ENCODE measurements at regions not wholly inside any gene's neighbourhood (a gene's known extent, or its start where the extent isn't known, plus 50 kb on each side); places are given as distances from the start of the nearest gene placed in this dataset.

- H3K4me1 ChIP-seq (ENCODE audit: control insufficient read depth in 4 of 4, insufficient read depth in 4 of 4, low read length in 3 of 4): no peaks in the 10 kb centered on the region
- TF ChIP-seq ZBTB33 (IDR thresholded peaks at IDR 0.05) (no peak), EGR1 (IDR thresholded peaks at IDR 0.05; ENCODE audit: low read depth in 2 of 2) (no peak), SP1 (IDR thresholded peaks at IDR 0.05) (no peak), FOXA2 (IDR thresholded peaks at IDR 0.05) (no peak), HNF4A (conservative IDR thresholded peaks at IDR 0.05) (no peak), GABPA (IDR thresholded peaks at IDR 0.05 in 1 of 2, conservative IDR thresholded peaks at IDR 0.05 in 1 of 2) (no peak), REST (IDR thresholded peaks at IDR 0.05) (no peak), ATF3 (IDR thresholded peaks at IDR 0.05) (no peak), MAX (IDR thresholded peaks at IDR 0.05) (no peak), TAF1 (conservative IDR thresholded peaks at IDR 0.05) (no peak), HNF4G (IDR thresholded peaks at IDR 0.05) (no peak), RXRA (IDR thresholded peaks at IDR 0.05) (no peak), JUND (IDR thresholded peaks at IDR 0.05) (no peak), FOXA1 (IDR thresholded peaks at IDR 0.05) (no peak), CTCF (IDR thresholded peaks at IDR 0.05; ENCODE audit: low read depth, low read length, missing input control) (no peak), YY1 (IDR thresholded peaks at IDR 0.05) (no peak)
- H3K9me3 ChIP-seq (ENCODE audit: control insufficient read depth in 4 of 4, low read length in 3 of 4): no peaks in the 10 kb centered on the region
- H3K27me3 ChIP-seq (ENCODE audit: control insufficient read depth in 4 of 4, insufficient read depth in 4 of 4, low read length in 3 of 4): no peaks in the 10 kb centered on the region
- H3K4me3 ChIP-seq (ENCODE audit: low read depth in 1 of 3, low read length in 3 of 3): no peak overlapping the region
- WGBS: 95% methylated on average over 31 of the region's 31 CpGs
- no peak overlapping the region for H3K9ac ChIP-seq (ENCODE audit: low read depth in 1 of 2, low read length in 2 of 2)
- no peaks in the 10 kb centered on the region for H3K36me3 ChIP-seq (ENCODE audit: control insufficient read depth in 4 of 4, insufficient read depth in 3 of 4, low read depth in 1 of 4, low read length in 3 of 4)
- no peak overlapping the region for H3K27ac ChIP-seq (ENCODE audit: low read depth in 1 of 2, low read length in 2 of 2)
- no peak for DNase-seq (ENCODE audit: low spot score)
Observed at GRCh38 chr11:70737816-70738630, 339.7 kb downstream of the CTTN start.

Data from liver (tissue), 8 donors.